ENCODE measurements at regions not wholly inside any gene's neighbourhood (a gene's known extent, or its start where the extent isn't known, plus 50 kb on each side); places are given as distances from the start of the nearest gene placed in this dataset.

DNA sequence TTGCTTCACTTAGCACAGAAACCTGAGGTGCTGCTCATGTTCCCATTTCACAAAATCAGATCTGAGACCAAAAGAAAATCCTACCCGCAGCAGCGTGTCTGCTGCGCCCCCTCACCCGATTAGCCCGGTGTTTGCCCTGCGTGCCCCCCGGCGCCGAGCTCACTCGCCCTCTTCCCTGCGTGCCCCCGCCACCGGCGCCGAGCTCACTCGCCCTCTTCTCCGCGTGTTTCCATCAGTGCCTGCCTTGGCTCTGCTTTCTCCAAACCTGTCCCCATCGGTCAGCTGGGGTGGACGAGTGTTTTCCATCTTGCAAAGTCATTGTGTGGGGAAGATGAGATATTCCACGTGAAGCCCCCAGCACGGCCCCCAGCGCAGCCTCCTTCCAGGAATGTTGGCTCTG is 225.3 kb upstream of the PITRM1 start:
- Histone ChIP-seq H2BK15ac (ENCODE audit: low read depth, low read length) (no peak overlapping the region), H4K91ac (ENCODE audit: insufficient read depth, low read depth, low read length) (no peak overlapping the region), H2AK9ac (replicated peaks; ENCODE audit: low read depth, low read length, poor library complexity) (no peak overlapping the region), H4K5ac (ENCODE audit: low read depth, low read length) (no peak overlapping the region), H3K4me1 (ENCODE audit: control insufficient read depth, insufficient read depth, low read length) (peaks cover 12% of the 10 kb centered on the region), H2BK120ac (ENCODE audit: low read depth, low read length) (no peak overlapping the region), H3K4ac (ENCODE audit: low read depth, low read length) (no peak overlapping the region), H3K4me3 (ENCODE audit: insufficient read depth, low read depth, low read length) (no peak overlapping the region), H2BK20ac (ENCODE audit: low read depth, low read length) (0 out of 2 replicates have a peak overlapping the region, but pooled peaks have one; percentile 43), H3K18ac (ENCODE audit: low read depth, low read length) (no peak overlapping the region), H2AK5ac (ENCODE audit: low read depth, low read length) (peak overlapping the region; percentile 61), H3K4me2 (ENCODE audit: low read depth, low read length) (no peak overlapping the region), H3K27me3 (ENCODE audit: control insufficient read depth, insufficient read depth, low read length) (no peaks in the 10 kb centered on the region), H3K9ac (ENCODE audit: low read depth, low read length) (no peak overlapping the region), H3K27ac (ENCODE audit: insufficient read depth, low read length) (no peak overlapping the region), H4K20me1 (ENCODE audit: insufficient read depth, low read length) (no peaks in the 10 kb centered on the region), H4K8ac (ENCODE audit: low read depth in 2 of 2, low read length in 2 of 2) (no peak overlapping the region), H3K9me1 (ENCODE audit: insufficient read depth, low read length) (peaks cover 16% of the 10 kb centered on the region; the same call in 1 of the 2 replicates), H3K14ac (replicated peaks; ENCODE audit: low read depth, low read length) (no peak overlapping the region), H3K36me3 (ENCODE audit: control insufficient read depth, insufficient read depth, low read length) (no peaks in the 10 kb centered on the region), H3K79me1 (ENCODE audit: low read depth in 1 of 2, low read length in 2 of 2) (no peaks in the 10 kb centered on the region), H3K23ac (ENCODE audit: low read depth, low read length) (no peak overlapping the region), H3K9me3 (ENCODE audit: control insufficient read depth, insufficient read depth, low read length) (peaks cover 3% of the 10 kb centered on the region), H2BK5ac (ENCODE audit: low read depth, low read length, poor library complexity, severe bottlenecking) (no peak overlapping the region), H3K56ac (ENCODE audit: extremely low read depth, insufficient read depth, low read length) (no peak overlapping the region), H2AFZ (replicated peaks; ENCODE audit: low read length, poor library complexity) (no peak overlapping the region)
- no TSS peak for BruUV-seq (replicated peaks)
- POLR2A ChIA-PET (ENCODE audit: unreplicated experiment), result no interaction called here
- 96% methylated on average over 16 of the region's 23 CpGs; no CpG with 5 or more reads in 1 of the 2 experiments for WGBS, 2 experiments (ENCODE audit: extremely low coverage in 2 of 2, insufficient read length in 1 of 2)
- DNase-seq (no peak), ATAC-seq (ENCODE audit: low read depth) (no peak)
- TF ChIP-seq, protein P1, sequence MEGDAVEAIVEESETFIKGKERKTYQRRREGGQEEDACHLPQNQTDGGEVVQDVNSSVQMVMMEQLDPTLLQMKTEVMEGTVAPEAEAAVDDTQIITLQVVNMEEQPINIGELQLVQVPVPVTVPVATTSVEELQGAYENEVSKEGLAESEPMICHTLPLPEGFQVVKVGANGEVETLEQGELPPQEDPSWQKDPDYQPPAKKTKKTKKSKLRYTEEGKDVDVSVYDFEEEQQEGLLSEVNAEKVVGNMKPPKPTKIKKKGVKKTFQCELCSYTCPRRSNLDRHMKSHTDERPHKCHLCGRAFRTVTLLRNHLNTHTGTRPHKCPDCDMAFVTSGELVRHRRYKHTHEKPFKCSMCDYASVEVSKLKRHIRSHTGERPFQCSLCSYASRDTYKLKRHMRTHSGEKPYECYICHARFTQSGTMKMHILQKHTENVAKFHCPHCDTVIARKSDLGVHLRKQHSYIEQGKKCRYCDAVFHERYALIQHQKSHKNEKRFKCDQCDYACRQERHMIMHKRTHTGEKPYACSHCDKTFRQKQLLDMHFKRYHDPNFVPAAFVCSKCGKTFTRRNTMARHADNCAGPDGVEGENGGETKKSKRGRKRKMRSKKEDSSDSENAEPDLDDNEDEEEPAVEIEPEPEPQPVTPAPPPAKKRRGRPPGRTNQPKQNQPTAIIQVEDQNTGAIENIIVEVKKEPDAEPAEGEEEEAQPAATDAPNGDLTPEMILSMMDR (conservative IDR thresholded peaks at IDR 0.05; ENCODE audit: low read depth, low read length), result no peak
- TF ChIP-seq RCOR1 (IDR thresholded peaks at IDR 0.05; ENCODE audit: insufficient replicate concordance, low read length) (no peak), MAZ (IDR thresholded peaks at IDR 0.05; ENCODE audit: borderline replicate concordance, low read depth, low read length) (no peak), MXI1 (IDR thresholded peaks at IDR 0.05; ENCODE audit: borderline replicate concordance, low read depth, low read length) (no peak), SMC3 (IDR thresholded peaks at IDR 0.05; ENCODE audit: low read depth, low read length) (no peak), NFE2L2 (IDR thresholded peaks at IDR 0.05; ENCODE audit: low read depth, low read length) (no peak), POLR2A (IDR thresholded peaks at IDR 0.05; ENCODE audit: low read depth, low read length) (no peak), BHLHE40 (IDR thresholded peaks at IDR 0.05; ENCODE audit: low read depth, low read length) (no peak), RFX5 (IDR thresholded peaks at IDR 0.05; ENCODE audit: low read depth, low read length) (no peak), RAD21 (IDR thresholded peaks at IDR 0.05; ENCODE audit: low read length) (no peak), FOS (IDR thresholded peaks at IDR 0.05; ENCODE audit: low read depth, low read length) (no peak), CEBPB (IDR thresholded peaks at IDR 0.05; ENCODE audit: low read depth, low read length) (no peak), MAFK (IDR thresholded peaks at IDR 0.05; ENCODE audit: low read depth, low read length) (no peak), CHD1 (IDR thresholded peaks at IDR 0.05; ENCODE audit: low read depth, low read length) (no peak)
- TF ChIP-seq, protein P2, sequence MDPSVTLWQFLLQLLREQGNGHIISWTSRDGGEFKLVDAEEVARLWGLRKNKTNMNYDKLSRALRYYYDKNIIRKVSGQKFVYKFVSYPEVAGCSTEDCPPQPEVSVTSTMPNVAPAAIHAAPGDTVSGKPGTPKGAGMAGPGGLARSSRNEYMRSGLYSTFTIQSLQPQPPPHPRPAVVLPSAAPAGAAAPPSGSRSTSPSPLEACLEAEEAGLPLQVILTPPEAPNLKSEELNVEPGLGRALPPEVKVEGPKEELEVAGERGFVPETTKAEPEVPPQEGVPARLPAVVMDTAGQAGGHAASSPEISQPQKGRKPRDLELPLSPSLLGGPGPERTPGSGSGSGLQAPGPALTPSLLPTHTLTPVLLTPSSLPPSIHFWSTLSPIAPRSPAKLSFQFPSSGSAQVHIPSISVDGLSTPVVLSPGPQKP (IDR thresholded peaks at IDR 0.05; ENCODE audit: borderline replicate concordance, low read depth, low read length), result no peak
- TF ChIP-seq, protein P3, sequence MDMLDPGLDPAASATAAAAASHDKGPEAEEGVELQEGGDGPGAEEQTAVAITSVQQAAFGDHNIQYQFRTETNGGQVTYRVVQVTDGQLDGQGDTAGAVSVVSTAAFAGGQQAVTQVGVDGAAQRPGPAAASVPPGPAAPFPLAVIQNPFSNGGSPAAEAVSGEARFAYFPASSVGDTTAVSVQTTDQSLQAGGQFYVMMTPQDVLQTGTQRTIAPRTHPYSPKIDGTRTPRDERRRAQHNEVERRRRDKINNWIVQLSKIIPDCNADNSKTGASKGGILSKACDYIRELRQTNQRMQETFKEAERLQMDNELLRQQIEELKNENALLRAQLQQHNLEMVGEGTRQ (IDR thresholded peaks at IDR 0.05; ENCODE audit: low read depth, low read length), result no peak
- in situ Hi-C loops (cut with MboI; ENCODE audit: low sequenced_read_pairs) (no loop called here), dilution Hi-C loops (cut with HindIII; ENCODE audit: low sequenced_read_pairs, unreplicated experiment) (no loop called here), intact Hi-C loops (cut with micrococcal nuclease) (no loop called here)
- CTCF ChIA-PET, result no interaction called here
